WTC11 (cell line): ENCODE measurements at regions not wholly inside any gene's neighbourhood (a gene's known extent, or its start where the extent isn't known, plus 50 kb on each side); places are given as distances from the start of the nearest gene placed in this dataset.

ENCODE experiments used
- ATAC-seq: fragments of 200-7000 bp; cut with Tn5 transposase; 2 replicates; pipeline ENCODE4 v1.10.0; 2021; ENCODE audit warnings: mild to moderate bottlenecking, moderate library complexity
- CTCF ChIA-PET: fragments of 300-600 bp; sonication (Branson Sonifier 250); formaldehyde crosslinking; loops from one replicate; lab custom pipeline; 2021; ENCODE audit warnings: antibody characterized with exemption; lab: Charles Lee
- POLR2A ChIA-PET: fragments of 350-600 bp; sonication (Branson Sonifier 250); formaldehyde crosslinking; loops from one replicate; lab custom pipeline; 2021; ENCODE audit warnings: antibody characterized with exemption; lab: Charles Lee
- DNase-seq: peaks from one replicate; pipeline ENCODE4 v3.0.0; 2021; ENCODE audit warnings: low spot score
- H3K27ac Mint-ChIP-seq: 2 replicates; pipeline ENCODE4 v1.8.0; 2021; ENCODE audit warnings: mixed read lengths
- H3K27me3 Mint-ChIP-seq: 2 replicates; pipeline ENCODE4 v1.8.0; 2021; ENCODE audit warnings: low read depth, mild to moderate bottlenecking, moderate library complexity, mixed read lengths
- H3K36me3 Mint-ChIP-seq: 2 replicates; pipeline ENCODE4 v1.8.0; 2021; ENCODE audit warnings: mixed read lengths
- H3K4me1 Mint-ChIP-seq: 2 replicates; pipeline ENCODE4 v1.8.0; 2022; ENCODE audit warnings: mixed read lengths
- H3K4me3 Mint-ChIP-seq: 2 replicates; pipeline ENCODE4 v1.8.0; 2021; ENCODE audit warnings: mild to moderate bottlenecking, moderate library complexity, mixed read lengths
- H3K9me3 Mint-ChIP-seq: 2 replicates; pipeline ENCODE4 v1.8.0; 2021; ENCODE audit warnings: mixed read lengths
- AFF4 ChIP-seq: sonication (generic); formaldehyde crosslinking; IDR thresholded peaks from 2 replicates; pipeline ENCODE4 v1.8.1; 2023; ENCODE audit warnings: mild to moderate bottlenecking, missing genetic modification reagents, borderline replicate concordance
- CDX4 ChIP-seq: fragments of 250-450 bp; sonication (Bioruptor Pico); IDR thresholded peaks from 2 replicates; pipeline ENCODE4 v1.9.0; 2021; ENCODE audit warnings: moderate library complexity, mild to moderate bottlenecking, inconsistent platforms, borderline replicate concordance
- EMX1 ChIP-seq: fragments of 250-450 bp; sonication (Bioruptor Pico); IDR thresholded peaks from 2 replicates; pipeline ENCODE4 v1.8.0; 2021; ENCODE audit warnings: mild to moderate bottlenecking
- FOXJ3 ChIP-seq: sonication (generic); formaldehyde crosslinking; IDR thresholded peaks from 2 replicates; pipeline ENCODE4 v1.9.0; 2021; ENCODE audit warnings: missing genetic modification reagents, mild to moderate bottlenecking, borderline replicate concordance
- FOXP1 ChIP-seq: sonication (generic); formaldehyde crosslinking; IDR thresholded peaks from 2 replicates; pipeline ENCODE4 v1.8.0; 2022; ENCODE audit warnings: missing genetic modification reagents, mild to moderate bottlenecking, moderate library complexity, borderline replicate concordance
- GABPB1 ChIP-seq: sonication (generic); formaldehyde crosslinking; IDR thresholded peaks from 2 replicates; pipeline ENCODE4 v1.8.1; 2023; ENCODE audit warnings: mild to moderate bottlenecking, missing genetic modification reagents
- GTF2I ChIP-seq: fragments of 250-450 bp; sonication (Bioruptor Pico); conservative IDR thresholded peaks from 2 replicates; pipeline ENCODE4 v1.4.0; 2021; ENCODE audit warnings: mild to moderate bottlenecking
- JAZF1 ChIP-seq: fragments of 250-450 bp; sonication (Bioruptor Pico); IDR thresholded peaks from 2 replicates; pipeline ENCODE4 v1.9.0; 2021; ENCODE audit warnings: moderate library complexity, mild to moderate bottlenecking, inconsistent platforms
- MXD4 ChIP-seq: fragments of 250-450 bp; sonication (Bioruptor Pico); IDR thresholded peaks from 2 replicates; pipeline ENCODE4 v1.8.0; 2021; ENCODE audit warnings: mild to moderate bottlenecking, moderate library complexity, borderline replicate concordance
- MYBL2 ChIP-seq: sonication (generic); formaldehyde crosslinking; IDR thresholded peaks from 2 replicates; pipeline ENCODE4 v1.8.1; 2023; ENCODE audit warnings: mild to moderate bottlenecking, moderate library complexity, missing genetic modification reagents
- RELA ChIP-seq: sonication (generic); formaldehyde crosslinking; IDR thresholded peaks from 2 replicates; pipeline ENCODE4 v1.8.1; 2022; ENCODE audit warnings: missing genetic modification reagents, mild to moderate bottlenecking, borderline replicate concordance
- STAT6 ChIP-seq: sonication (generic); formaldehyde crosslinking; conservative IDR thresholded peaks from 2 replicates; pipeline ENCODE4 v1.8.1; 2023; ENCODE audit warnings: mild to moderate bottlenecking, low read depth, missing genetic modification reagents, moderate library complexity
- TCF7 ChIP-seq: sonication (generic); formaldehyde crosslinking; IDR thresholded peaks from 2 replicates; pipeline ENCODE4 v1.8.0; 2022; ENCODE audit warnings: mild to moderate bottlenecking, low read depth, missing genetic modification reagents, moderate library complexity
- USF1 ChIP-seq: sonication (generic); formaldehyde crosslinking; IDR thresholded peaks from 2 replicates; pipeline ENCODE4 v1.8.0; 2022; ENCODE audit warnings: mild to moderate bottlenecking, missing genetic modification reagents
- ZNF219 ChIP-seq: sonication (generic); formaldehyde crosslinking; IDR thresholded peaks from 2 replicates; pipeline ENCODE4 v1.8.0; 2023; ENCODE audit warnings: missing genetic modification reagents, mild to moderate bottlenecking, borderline replicate concordance
- ZNF317 ChIP-seq: sonication (generic); formaldehyde crosslinking; IDR thresholded peaks from 2 replicates; pipeline ENCODE4 v1.8.1; 2023; ENCODE audit warnings: low read depth, mild to moderate bottlenecking, moderate library complexity, missing genetic modification reagents, borderline replicate concordance
- ZNF423 ChIP-seq: fragments of 250-450 bp; sonication (Bioruptor Pico); IDR thresholded peaks from 2 replicates; pipeline ENCODE4 v2.1.2; 2022; ENCODE audit warnings: mild to moderate bottlenecking, moderate library complexity
- TF ChIP-seq, protein P1 (sequence below): sonication (generic); formaldehyde crosslinking; IDR thresholded peaks from 2 replicates; pipeline ENCODE4 v1.8.1; 2023; ENCODE audit warnings: mild to moderate bottlenecking, missing genetic modification reagents
- TF ChIP-seq, protein P2 (sequence below): sonication (generic); formaldehyde crosslinking; IDR thresholded peaks from 2 replicates; pipeline ENCODE4 v1.8.0; 2023; ENCODE audit warnings: missing genetic modification reagents
- TF ChIP-seq, protein P3 (sequence below): sonication (generic); formaldehyde crosslinking; IDR thresholded peaks from 2 replicates; pipeline ENCODE4 v1.8.1; 2023; ENCODE audit warnings: mild to moderate bottlenecking, missing genetic modification reagents, moderate library complexity

GRCh38 chr4:75306506-75306905 lies 207.7 kb downstream of the RCHY1 start:
- ATAC-seq: no peak
- Mint-ChIP-seq H3K36me3 (peaks cover 8% of the 10 kb centered on the region), H3K27me3 (no peaks in the 10 kb centered on the region; the same call in 1 of the 2 replicates), H3K27ac (no peak overlapping the region), H3K4me1 (no peaks in the 10 kb centered on the region), H3K9me3 (peaks cover 22% of the 10 kb centered on the region), H3K4me3 (no peak overlapping the region)
- ChIA-PET POLR2A (no interaction called here), CTCF (no interaction called here)
- no peak for TF ChIP-seq JAZF1 (CRISPR knock-in tag)
- TF ChIP-seq MXD4 (CRISPR knock-in tag): no peak
- TF ChIP-seq, protein P1, sequence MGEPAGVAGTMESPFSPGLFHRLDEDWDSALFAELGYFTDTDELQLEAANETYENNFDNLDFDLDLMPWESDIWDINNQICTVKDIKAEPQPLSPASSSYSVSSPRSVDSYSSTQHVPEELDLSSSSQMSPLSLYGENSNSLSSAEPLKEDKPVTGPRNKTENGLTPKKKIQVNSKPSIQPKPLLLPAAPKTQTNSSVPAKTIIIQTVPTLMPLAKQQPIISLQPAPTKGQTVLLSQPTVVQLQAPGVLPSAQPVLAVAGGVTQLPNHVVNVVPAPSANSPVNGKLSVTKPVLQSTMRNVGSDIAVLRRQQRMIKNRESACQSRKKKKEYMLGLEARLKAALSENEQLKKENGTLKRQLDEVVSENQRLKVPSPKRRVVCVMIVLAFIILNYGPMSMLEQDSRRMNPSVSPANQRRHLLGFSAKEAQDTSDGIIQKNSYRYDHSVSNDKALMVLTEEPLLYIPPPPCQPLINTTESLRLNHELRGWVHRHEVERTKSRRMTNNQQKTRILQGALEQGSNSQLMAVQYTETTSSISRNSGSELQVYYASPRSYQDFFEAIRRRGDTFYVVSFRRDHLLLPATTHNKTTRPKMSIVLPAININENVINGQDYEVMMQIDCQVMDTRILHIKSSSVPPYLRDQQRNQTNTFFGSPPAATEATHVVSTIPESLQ (CRISPR knock-in tag): no peak
- TF ChIP-seq USF1 (CRISPR knock-in tag): no peak
- no peak for TF ChIP-seq CDX4 (CRISPR knock-in tag)
- DNase-seq: no peak

- Mint-ChIP-seq H3K27ac (no peak overlapping the region), H3K36me3 (peaks cover 29% of the 10 kb centered on the region), H3K27me3 (peaks cover 3% of the 10 kb centered on the region; the same call in 1 of the 2 replicates)
- POLR2A ChIA-PET: no interaction called here
- TF ChIP-seq GABPB1 (CRISPR knock-in tag): no peak
- TF ChIP-seq EMX1 (CRISPR knock-in tag): no peak
- TF ChIP-seq, all 79 proteins: peak for 0
- no peaks in the 10 kb centered on the region for H3K4me1 Mint-ChIP-seq
- DNase-seq (no peak), ATAC-seq (no peak)
- peaks cover 40% of the 10 kb centered on the region for H3K9me3 Mint-ChIP-seq
- H3K4me3 Mint-ChIP-seq: no peak overlapping the region
- CTCF ChIA-PET: no interaction called here
Observed at GRCh38 chr4:75302648-75303047, 211.6 kb downstream of the RCHY1 start.

DNA sequence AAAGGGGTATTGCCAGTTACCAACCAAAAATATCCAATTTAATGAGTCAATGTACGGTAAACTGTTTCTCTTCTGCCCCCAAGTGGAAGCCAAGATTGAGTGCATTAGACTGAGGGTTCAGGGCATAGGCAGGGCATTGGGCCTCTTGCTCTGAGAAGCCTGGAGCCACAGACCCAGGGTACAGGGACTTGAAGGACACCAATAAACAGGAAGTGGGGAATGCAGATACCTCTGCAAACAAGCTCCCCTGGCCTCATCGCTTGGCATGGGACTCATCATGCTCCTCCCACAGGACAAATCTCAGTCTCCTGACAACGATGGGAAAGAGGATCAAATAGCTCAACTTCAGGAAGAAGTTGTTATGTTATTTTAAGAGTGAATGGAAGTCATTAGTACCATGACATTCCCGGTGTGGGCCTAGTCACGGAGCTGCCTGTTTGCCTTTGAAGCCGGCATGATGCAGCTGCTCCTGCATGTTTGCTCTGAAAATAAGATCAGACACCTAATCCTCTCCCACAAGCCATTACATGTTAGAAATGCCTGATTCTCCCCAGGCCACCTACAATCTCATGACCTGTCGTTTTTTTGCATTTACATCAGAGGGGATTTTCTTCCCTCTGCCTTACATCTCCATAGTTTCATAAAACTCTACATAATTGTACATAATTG lies 224.2 kb downstream of the RCHY1 start:
- Mint-ChIP-seq H3K27ac (no peak overlapping the region), H3K4me3 (no peak overlapping the region), H3K27me3 (no peaks in the 10 kb centered on the region), H3K4me1 (peaks cover 10% of the 10 kb centered on the region), H3K9me3 (peaks cover 19% of the 10 kb centered on the region), H3K36me3 (no peaks in the 10 kb centered on the region)
- CTCF ChIA-PET: interaction anchor here (0.6 to 1.5 kb wide), 9 partner anchors 55 to 418 kb away, joined by 3 to 13 read pairs (median 3); partner anchors contain the start of gene PARM1
- ATAC-seq (peak; percentile 100), DNase-seq (peak; percentile 53)
- POLR2A ChIA-PET: no interaction called here
- TF ChIP-seq ZNF317 (CRISPR knock-in tag) (no peak), FOXJ3 (CRISPR knock-in tag) (no peak), TCF7 (CRISPR knock-in tag) (no peak), RELA (CRISPR knock-in tag) (no peak), AFF4 (no peak), FOXP1 (CRISPR knock-in tag) (no peak), ZNF219 (CRISPR knock-in tag) (no peak), MYBL2 (no peak), GTF2I (CRISPR knock-in tag) (no peak), STAT6 (CRISPR knock-in tag) (no peak), ZNF423 (CRISPR knock-in tag) (no peak)
- TF ChIP-seq, protein P2, sequence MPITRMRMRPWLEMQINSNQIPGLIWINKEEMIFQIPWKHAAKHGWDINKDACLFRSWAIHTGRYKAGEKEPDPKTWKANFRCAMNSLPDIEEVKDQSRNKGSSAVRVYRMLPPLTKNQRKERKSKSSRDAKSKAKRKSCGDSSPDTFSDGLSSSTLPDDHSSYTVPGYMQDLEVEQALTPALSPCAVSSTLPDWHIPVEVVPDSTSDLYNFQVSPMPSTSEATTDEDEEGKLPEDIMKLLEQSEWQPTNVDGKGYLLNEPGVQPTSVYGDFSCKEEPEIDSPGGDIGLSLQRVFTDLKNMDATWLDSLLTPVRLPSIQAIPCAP (CRISPR knock-in tag): no peak
- TF ChIP-seq, protein P3, sequence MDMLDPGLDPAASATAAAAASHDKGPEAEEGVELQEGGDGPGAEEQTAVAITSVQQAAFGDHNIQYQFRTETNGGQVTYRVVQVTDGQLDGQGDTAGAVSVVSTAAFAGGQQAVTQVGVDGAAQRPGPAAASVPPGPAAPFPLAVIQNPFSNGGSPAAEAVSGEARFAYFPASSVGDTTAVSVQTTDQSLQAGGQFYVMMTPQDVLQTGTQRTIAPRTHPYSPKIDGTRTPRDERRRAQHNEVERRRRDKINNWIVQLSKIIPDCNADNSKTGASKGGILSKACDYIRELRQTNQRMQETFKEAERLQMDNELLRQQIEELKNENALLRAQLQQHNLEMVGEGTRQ: no peak
